ENCODE measurements at regions not wholly inside any gene's neighbourhood (a gene's known extent, or its start where the extent isn't known, plus 50 kb on each side); places are given as distances from the start of the nearest gene placed in this dataset.
A peak's percentile ranks its signal among the peaks of the same experiment; 100 is the strongest.

DNA sequence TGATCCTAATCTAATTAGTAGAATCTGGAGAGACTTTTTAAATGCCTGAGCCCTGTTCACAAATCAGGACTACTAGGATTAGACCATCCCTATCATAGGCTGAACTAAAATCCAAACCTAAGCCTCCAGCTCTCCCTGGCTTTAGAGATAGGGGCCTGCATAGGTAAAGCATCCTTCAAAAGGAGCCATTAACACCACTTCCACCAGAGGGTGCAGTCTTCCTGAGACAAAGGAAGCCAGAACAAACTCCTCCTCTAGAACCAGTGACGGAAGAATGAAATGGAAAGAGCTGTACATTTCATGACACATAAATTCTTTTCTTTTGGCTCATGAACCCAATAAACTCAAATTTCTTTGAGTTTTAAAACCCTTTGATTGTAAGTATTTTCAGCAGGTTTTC is 291.2 kb upstream of the ADGRB3 start:
- TF ChIP-seq, protein P1, sequence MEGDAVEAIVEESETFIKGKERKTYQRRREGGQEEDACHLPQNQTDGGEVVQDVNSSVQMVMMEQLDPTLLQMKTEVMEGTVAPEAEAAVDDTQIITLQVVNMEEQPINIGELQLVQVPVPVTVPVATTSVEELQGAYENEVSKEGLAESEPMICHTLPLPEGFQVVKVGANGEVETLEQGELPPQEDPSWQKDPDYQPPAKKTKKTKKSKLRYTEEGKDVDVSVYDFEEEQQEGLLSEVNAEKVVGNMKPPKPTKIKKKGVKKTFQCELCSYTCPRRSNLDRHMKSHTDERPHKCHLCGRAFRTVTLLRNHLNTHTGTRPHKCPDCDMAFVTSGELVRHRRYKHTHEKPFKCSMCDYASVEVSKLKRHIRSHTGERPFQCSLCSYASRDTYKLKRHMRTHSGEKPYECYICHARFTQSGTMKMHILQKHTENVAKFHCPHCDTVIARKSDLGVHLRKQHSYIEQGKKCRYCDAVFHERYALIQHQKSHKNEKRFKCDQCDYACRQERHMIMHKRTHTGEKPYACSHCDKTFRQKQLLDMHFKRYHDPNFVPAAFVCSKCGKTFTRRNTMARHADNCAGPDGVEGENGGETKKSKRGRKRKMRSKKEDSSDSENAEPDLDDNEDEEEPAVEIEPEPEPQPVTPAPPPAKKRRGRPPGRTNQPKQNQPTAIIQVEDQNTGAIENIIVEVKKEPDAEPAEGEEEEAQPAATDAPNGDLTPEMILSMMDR (IDR thresholded peaks at IDR 0.05; ENCODE audit: borderline replicate concordance, extremely low read depth, low read length, poor library complexity, severe bottlenecking): peak; percentile 49
- no peak for TF ChIP-seq EZH2 (IDR thresholded peaks at IDR 0.05; ENCODE audit: borderline replicate concordance, low read depth, low read length, severe bottlenecking)
